22Rv1 (cell line): ENCODE measurements at regions not wholly inside any gene's neighbourhood (a gene's known extent, or its start where the extent isn't known, plus 50 kb on each side); places are given as distances from the start of the nearest gene placed in this dataset.

Source experiments
- CTCF ChIP-seq: fragments of 450-650 bp; IDR thresholded peaks from 2 replicates; pipeline ENCODE4 v1.5.1; 2017; ENCODE audit warnings: mild to moderate bottlenecking
- ZFX ChIP-seq: fragments of 450-650 bp; IDR thresholded peaks from 2 replicates; pipeline ENCODE4 v1.6.1; 2017; ENCODE audit warnings: antibody characterized with exemption, borderline replicate concordance

GRCh38 chr5:174483411-174483810, 241.0 kb upstream of the MSX2 start:
- TF ChIP-seq CTCF (no peak), ZFX (no peak)
